Esophagus muscularis mucosa (tissue), 4 donors: ENCODE measurements at regions not wholly inside any gene's neighbourhood (a gene's known extent, or its start where the extent isn't known, plus 50 kb on each side); places are given as distances from the start of the nearest gene placed in this dataset.

Experiments
- DNase-seq: peaks from one replicate; pipeline ENCODE4 v3.0.0-alpha.2; 2017; ENCODE audit errors: extremely low spot score
- H3K27ac ChIP-seq, 4 donors: fragments of 200-600 bp; sonication (generic); replicated peaks in 1 of 4; 1 replicate in 3 of 4; 2 replicates in 1 of 4; pipeline ENCODE4 v1.5.1; 2016 to 2019; ENCODE audit warnings: mild to moderate bottlenecking in 1 of 4
- H3K27me3 ChIP-seq, 4 donors: fragments of 200-600 bp; sonication (generic); one replicate each; pipeline versions ENCODE4 v1.5.1 to v1.6.0; 2016 to 2019
- H3K36me3 ChIP-seq, 4 donors: fragments of 200-600 bp; sonication (generic); one replicate each; pipeline ENCODE4 v1.5.1; 2016 to 2019
- H3K4me1 ChIP-seq, 4 donors: fragments of 200-600 bp; sonication (generic); one replicate each; pipeline ENCODE4 v1.5.1; 2016 to 2019
- H3K4me3 ChIP-seq, 4 donors: fragments of 200-600 bp; sonication (generic); 1 replicate in 2 of 4; 2 replicates in 2 of 4; pipeline ENCODE4 v1.5.1; 2016 to 2019; ENCODE audit warnings: mild to moderate bottlenecking in 4 of 4, moderate library complexity in 1 of 4
- H3K9me3 ChIP-seq, 4 donors: fragments of 200-600 bp; sonication (generic); 1 replicate in 3 of 4; 2 replicates in 1 of 4; pipeline ENCODE4 v1.5.1; 2016 to 2019
- CTCF ChIP-seq, 3 experiments: fragments of 200-600 bp in 2 of 3; fragments of 450-650 bp in 1 of 3; sonication (generic) in 2 of 3; IDR thresholded peaks; one replicate each; pipeline ENCODE4 v1.5.1; 2017 to 2019; ENCODE audit warnings: antibody characterized with exemption in 3 of 3, mild to moderate bottlenecking in 2 of 3, moderate library complexity in 1 of 3
- EP300 ChIP-seq: sonication (generic); formaldehyde crosslinking; IDR thresholded peaks from one replicate; pipeline ENCODE4 v1.6.1; 2017; ENCODE audit warnings: antibody characterized with exemption
- POLR2A ChIP-seq: fragments of 450-650 bp; IDR thresholded peaks from one replicate; pipeline ENCODE4 v1.6.1; 2017; ENCODE audit warnings: antibody characterized with exemption, moderate library complexity, mild to moderate bottlenecking, low read depth
- POLR2AphosphoS5 ChIP-seq, 2 donors: sonication (generic); formaldehyde crosslinking; IDR thresholded peaks; one replicate each; pipeline ENCODE4 v1.6.1; 2017; ENCODE audit warnings: antibody characterized with exemption in 2 of 2
- WGBS: methylation state at CpG from one replicate; pipeline ENCODE4 v1.1.5; 2018; 5-methylcytosine and 5-hydroxymethylcytosine counted together
- intact Hi-C: fragments of 100-400 bp; cut with DNase I; formaldehyde crosslinking; loops from one replicate; pipeline ENCODE4 v1.15.1; 2023

- Histone ChIP-seq H3K27ac (no peak overlapping the region), H3K4me3 (no peak overlapping the region), H3K27me3 (no peaks in the 10 kb centered on the region), H3K9me3 (no peaks in the 10 kb centered on the region), H3K36me3 (no peaks in the 10 kb centered on the region), H3K4me1 (peaks cover 5 to 20% (median 14%) of the 10 kb centered on the region in 4 donors)
- intact Hi-C loops, result no loop called here
- TF ChIP-seq EP300 (no peak), POLR2A (no peak), POLR2AphosphoS5 (IDR thresholded peaks at IDR 0.05) (no peak), CTCF (IDR thresholded peaks at IDR 0.05) (no peak)
- 69% methylated on average over 12 of the region's 12 CpGs for WGBS
- no peak for DNase-seq
Measured at GRCh38 chr13:34153428-34154180, 335.7 kb downstream of the RFC3 start.

DNA sequence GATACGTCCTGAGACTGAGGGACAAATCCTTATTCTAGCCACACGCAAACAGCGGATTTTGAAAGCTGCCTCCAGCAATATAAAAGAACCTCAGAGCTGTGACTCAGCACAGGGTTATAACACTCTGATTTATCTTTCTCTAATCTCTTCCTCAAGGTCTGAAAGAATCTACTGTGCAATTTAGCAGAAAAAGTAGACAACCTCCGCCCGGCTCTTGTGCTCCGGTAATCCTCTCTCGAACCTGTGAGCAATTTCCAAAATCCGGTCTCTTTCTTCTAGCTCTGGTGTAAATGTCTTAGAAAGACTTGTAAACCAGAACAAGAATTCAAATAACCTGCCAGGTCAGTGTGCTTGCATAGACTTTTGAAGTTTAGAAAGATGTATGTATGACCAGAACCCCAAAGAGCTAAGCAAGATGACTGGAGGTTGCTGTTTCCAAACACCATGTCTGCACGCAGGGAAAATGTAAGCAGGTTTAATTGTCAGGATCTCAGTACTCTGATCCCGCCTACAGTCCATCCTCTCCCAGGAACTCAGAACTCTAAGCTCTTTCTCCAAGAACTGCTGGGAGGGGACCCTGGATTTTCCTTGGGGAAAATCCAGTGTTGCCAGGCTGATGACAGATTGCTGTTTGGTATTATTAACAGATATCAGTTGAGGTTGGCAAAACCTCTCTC lies 338.1 kb downstream of the RFC3 start:
- Histone ChIP-seq H3K9me3 (no peaks in the 10 kb centered on the region), H3K4me3 (no peak overlapping the region), H3K27ac (peak overlapping the region in 3 of 4 donors; percentile 33 to 49 (median 47)), H3K36me3 (no peaks in the 10 kb centered on the region), H3K27me3 (no peaks in the 10 kb centered on the region), H3K4me1 (peaks cover 5 to 20% (median 15%) of the 10 kb centered on the region in 4 donors)
- DNase-seq, result no peak
- intact Hi-C loops, result no loop called here
- no peak for TF ChIP-seq POLR2A
- no peak for TF ChIP-seq POLR2AphosphoS5 (IDR thresholded peaks at IDR 0.05)
- no peak for TF ChIP-seq CTCF (IDR thresholded peaks at IDR 0.05)
- WGBS, result 78% methylated on average over 10 of the region's 10 CpGs

DNA sequence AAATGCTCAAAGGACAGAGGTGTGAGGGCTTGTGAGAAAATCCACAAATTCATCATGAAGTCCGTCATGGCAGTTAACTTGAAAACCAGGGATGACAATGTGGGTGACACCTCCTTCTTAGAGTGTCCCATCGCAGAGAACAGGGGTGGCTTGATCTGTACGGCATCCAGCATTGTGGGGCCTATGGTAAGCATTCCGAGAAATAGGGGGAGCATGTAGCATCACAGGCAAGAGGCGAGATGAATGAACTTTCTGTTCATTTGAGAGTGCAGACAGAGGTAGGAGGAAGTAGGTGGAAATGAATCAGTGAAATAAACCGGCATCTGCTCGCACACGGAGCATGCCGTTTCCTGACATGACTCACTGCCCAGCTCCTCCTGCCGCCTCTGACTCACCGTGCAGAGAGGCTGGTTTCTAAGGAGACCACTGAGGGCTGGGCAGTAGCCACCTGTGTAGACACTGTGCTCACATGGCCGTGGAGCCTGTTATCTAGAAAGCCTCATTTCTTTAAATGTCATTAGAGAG lies 339.0 kb downstream of the RFC3 start:
- no peak for DNase-seq
- Histone ChIP-seq H3K4me3 (no peak overlapping the region), H3K27ac (peak overlapping the region in 3 of 4 donors; percentile 33 to 49 (median 47)), H3K27me3 (no peaks in the 10 kb centered on the region), H3K9me3 (no peaks in the 10 kb centered on the region), H3K36me3 (no peaks in the 10 kb centered on the region), H3K4me1 (peaks cover 10 to 28% (median 23%) of the 10 kb centered on the region in 4 donors)
- TF ChIP-seq POLR2AphosphoS5 (IDR thresholded peaks at IDR 0.05), result peak; percentile 64
- no peak for TF ChIP-seq CTCF (IDR thresholded peaks at IDR 0.05)
- 33% methylated on average over 12 of the region's 12 CpGs for WGBS
- intact Hi-C loops, result no loop called here

GRCh38 chr13:34159946-34160345 lies 342.0 kb downstream of the RFC3 start:
- no peak for DNase-seq
- peaks cover 24 to 41% (median 37%) of the 10 kb centered on the region in 4 donors for H3K4me1 ChIP-seq
- H3K27me3 ChIP-seq, result no peaks in the 10 kb centered on the region
- no peaks in the 10 kb centered on the region for H3K36me3 ChIP-seq
- WGBS, result 95% methylated on average over 3 of the region's 3 CpGs
- no peak overlapping the region for H3K27ac ChIP-seq
- intact Hi-C loops, result no loop called here
- TF ChIP-seq POLR2AphosphoS5 (IDR thresholded peaks at IDR 0.05) (no peak), EP300 (no peak), CTCF (IDR thresholded peaks at IDR 0.05) (no peak), POLR2A (no peak)
- no peak overlapping the region for H3K4me3 ChIP-seq
- no peaks in the 10 kb centered on the region for H3K9me3 ChIP-seq
